ENCODE measurements at regions not wholly inside any gene's neighbourhood (a gene's known extent, or its start where the extent isn't known, plus 50 kb on each side); places are given as distances from the start of the nearest gene placed in this dataset.
A peak's percentile ranks its signal among the peaks of the same experiment; 100 is the strongest.

DNA sequence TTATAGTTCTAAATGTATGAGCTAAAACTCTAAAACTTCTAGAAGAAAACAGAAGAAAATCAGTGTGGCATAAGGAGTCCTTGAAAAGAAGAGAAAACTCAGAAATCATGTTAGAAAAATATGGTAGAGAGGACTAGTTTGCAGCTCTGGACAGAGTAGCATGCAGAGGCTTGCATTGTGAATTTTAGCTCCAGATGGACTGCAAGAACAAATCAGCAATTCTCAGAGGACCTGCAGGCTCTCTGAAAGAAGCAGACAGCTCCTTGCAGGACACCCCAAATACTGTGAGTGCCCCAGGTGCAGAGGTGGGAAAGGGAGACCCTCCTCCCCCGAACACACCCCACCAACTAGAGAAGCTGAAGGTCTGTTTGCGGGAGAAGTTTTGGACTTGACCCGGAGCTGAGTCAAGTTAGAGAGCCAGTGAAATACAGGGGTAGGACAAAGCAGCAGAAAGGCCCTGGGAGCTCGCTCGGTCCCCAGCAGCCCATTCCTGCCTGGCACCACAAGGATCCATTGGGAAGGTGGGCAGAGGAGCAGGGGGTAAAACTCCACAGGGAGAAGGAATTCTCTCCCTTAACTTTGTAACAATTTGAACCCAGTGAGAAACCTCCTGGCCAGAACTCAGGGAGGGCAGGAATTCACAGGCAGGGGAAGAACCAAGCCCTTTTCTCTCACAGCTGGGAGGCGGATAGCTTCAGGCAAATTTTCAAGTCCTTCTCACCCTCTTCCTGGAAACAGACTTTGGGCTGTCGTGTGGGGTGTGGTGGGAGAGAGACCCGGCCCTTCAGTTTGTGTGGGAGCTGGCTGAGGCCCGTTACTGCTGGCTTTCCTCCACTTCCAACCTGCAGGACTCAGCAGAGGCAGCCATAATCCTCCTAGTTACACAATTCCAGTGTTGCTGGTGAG, 216.2 kb upstream of the SLC35G4 start:
- DNase-seq, result no peak
- no peaks in the 10 kb centered on the region for H3K36me3 ChIP-seq (replicated peaks; ENCODE audit: control insufficient read depth, insufficient read depth, low read length)
- H3K4me3 ChIP-seq (ENCODE audit: insufficient read depth, low read depth, low read length), result no peak overlapping the region
- H3K27me3 ChIP-seq (ENCODE audit: control insufficient read depth, insufficient read depth, low read length), result no peaks in the 10 kb centered on the region

DNA sequence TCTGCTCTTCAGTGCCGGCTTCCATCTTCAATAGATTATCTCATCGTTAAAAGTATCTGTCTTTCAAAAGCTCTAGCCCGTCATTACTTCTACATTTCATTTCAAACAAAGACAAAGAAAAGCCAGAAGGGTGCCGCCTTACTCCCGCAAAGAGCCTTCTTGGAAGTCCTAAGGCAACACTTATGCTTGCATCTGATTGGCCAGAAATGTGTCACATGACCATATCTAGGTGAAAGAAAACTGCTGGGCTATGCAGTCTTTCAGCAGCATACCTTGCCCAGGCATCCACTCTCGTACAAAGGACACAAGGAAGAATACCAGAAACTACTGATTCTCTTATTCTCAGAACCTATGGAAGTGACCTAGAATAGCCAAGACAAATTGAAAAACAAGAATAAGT, 217.1 kb upstream of the SLC35G4 start:
- DNase-seq, result peak; percentile 61
- H3K36me3 ChIP-seq (replicated peaks; ENCODE audit: control insufficient read depth, insufficient read depth, low read length), result no peaks in the 10 kb centered on the region
- no peaks in the 10 kb centered on the region for H3K27me3 ChIP-seq (ENCODE audit: control insufficient read depth, insufficient read depth, low read length)
- no peak overlapping the region for H3K4me3 ChIP-seq (ENCODE audit: insufficient read depth, low read depth, low read length)

DNA sequence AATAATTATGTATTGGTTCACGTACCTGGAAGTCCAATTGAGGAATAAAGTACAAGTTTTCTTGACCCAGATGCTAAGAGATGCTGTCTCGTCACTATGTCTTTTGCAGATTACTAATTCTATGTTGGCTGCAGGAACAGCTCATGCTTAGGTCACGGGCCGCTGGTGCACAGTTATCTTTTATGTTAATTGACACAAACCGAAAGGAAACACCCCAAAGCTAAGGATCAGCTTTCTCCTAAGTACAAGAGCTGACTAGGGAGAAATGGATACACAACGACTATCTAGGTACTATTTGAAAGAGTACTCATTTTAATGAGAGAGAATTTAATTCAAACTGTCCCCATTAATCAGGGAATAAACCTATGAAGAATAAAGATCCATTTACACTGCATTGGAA, 217.7 kb upstream of the SLC35G4 start:
- no peak for DNase-seq
- Histone ChIP-seq H3K4me3 (ENCODE audit: insufficient read depth, low read depth, low read length) (no peak overlapping the region), H3K27me3 (ENCODE audit: control insufficient read depth, insufficient read depth, low read length) (no peaks in the 10 kb centered on the region), H3K36me3 (replicated peaks; ENCODE audit: control insufficient read depth, insufficient read depth, low read length) (no peaks in the 10 kb centered on the region)

DNA sequence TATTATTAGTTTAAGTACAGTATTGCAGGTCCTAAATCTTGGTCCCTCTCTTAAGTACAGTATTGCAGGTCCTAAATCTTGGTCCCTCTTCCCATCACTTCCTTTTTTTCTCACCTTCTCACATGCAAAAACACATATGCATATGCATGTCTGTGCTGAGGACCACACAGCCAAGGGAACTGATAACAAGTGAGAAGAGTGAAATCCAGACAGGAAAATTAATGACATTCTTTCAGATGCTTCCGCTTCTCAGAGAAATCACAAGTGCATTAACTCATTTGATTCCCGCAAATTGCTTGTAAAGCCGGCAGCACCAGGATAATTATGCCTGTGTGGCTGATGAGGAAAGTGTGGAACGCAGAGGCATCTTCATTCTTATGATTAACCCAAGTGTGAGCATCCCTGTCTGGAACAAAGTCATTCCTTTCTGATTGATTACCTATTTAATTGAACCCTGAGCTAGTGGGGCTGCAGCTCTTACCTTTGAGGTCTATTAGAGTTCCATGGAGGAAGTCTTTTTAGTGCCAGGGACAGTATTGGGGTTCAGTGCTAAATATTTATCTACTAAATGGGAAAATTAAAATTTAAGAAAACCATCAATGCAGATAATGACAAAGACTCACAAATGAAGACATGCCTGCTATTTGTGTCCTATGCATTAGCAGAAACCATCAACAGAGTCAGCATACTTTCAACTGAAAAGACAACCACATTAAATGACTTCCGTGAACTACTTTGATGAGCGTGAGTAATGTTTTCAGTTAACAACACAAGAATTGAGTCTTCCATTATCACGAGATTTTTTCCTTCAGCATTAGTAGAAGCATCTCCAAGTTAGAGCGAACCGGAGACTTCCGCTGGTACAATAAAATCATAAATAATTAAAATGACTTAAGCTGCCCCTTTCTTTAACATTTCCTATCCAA, 220.4 kb upstream of the SLC35G4 start:
- Histone ChIP-seq H3K4me3 (ENCODE audit: insufficient read depth, low read depth, low read length) (no peak overlapping the region), H3K27me3 (ENCODE audit: control insufficient read depth, insufficient read depth, low read length) (no peaks in the 10 kb centered on the region), H3K36me3 (replicated peaks; ENCODE audit: control insufficient read depth, insufficient read depth, low read length) (no peaks in the 10 kb centered on the region)
- DNase-seq, result no peak

DNA sequence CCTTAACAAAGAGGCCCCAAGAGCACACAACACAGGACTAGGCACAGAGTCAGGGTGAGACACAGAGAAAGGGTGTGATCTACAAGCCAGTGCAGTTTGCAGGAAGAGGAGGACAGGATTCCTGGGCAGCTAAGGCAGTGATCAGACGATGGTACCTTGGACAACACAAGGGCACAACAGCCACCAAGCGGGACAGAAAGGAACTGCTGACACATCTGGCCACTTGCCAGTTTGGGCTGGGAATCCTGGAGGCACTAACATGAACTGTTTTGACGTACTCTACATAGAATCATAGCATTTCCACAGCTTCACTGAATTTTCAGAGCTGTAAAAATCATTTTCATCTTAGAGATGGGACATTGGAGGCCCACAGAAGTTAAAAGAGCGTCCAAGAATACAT, 221.5 kb upstream of the SLC35G4 start:
- Histone ChIP-seq H3K36me3 (replicated peaks; ENCODE audit: control insufficient read depth, insufficient read depth, low read length) (no peaks in the 10 kb centered on the region), H3K27me3 (ENCODE audit: control insufficient read depth, insufficient read depth, low read length) (no peaks in the 10 kb centered on the region), H3K4me3 (ENCODE audit: insufficient read depth, low read depth, low read length) (no peak overlapping the region)
- DNase-seq, result peak; percentile 39

DNA sequence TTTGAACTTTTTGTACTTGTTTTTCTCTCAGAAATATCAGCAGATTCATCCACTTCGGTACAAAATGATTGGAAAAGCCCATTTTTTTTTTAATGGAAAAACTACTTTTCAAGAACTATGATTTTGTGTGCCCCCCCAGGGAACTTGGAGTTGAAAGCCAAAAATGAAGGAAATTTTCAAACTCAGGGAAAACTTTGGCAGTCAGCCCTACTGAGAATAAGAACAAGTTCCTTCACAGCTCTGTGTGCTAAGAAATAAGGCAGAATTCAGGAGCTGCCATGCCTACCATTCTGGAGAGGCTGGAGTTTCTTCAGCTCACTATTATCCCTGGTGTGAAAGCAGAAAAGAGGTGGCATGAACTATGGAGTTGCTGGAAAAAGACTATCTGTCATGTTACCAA, 226.0 kb upstream of the SLC35G4 start:
- no peak for DNase-seq
- Histone ChIP-seq H3K4me3 (ENCODE audit: insufficient read depth, low read depth, low read length) (no peak overlapping the region), H3K36me3 (replicated peaks; ENCODE audit: control insufficient read depth, insufficient read depth, low read length) (no peaks in the 10 kb centered on the region), H3K27me3 (ENCODE audit: control insufficient read depth, insufficient read depth, low read length) (no peaks in the 10 kb centered on the region)

DNA sequence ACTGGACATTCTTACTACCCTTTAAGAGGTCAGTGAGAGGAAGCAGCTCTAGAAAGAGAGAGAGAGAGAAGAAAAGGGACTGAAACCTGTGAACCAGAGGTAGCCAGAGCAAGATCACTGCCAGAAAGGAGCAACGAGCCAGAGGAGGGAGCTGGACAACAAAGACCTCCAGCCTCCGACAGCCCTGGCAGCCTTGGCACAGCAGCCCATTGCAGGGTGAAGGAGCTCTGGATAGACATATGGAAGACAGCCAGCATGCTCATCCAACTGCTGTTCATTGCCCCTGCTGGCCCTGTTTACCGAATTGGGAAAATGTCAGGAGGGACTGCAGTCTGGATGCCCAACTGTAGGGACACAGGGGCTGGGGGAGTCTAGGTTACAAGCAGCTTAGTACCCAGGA, 228.4 kb upstream of the SLC35G4 start:
- DNase-seq, result no peak
- no peaks in the 10 kb centered on the region for H3K36me3 ChIP-seq (replicated peaks; ENCODE audit: control insufficient read depth, insufficient read depth, low read length)
- no peak overlapping the region for H3K4me3 ChIP-seq (ENCODE audit: insufficient read depth, low read depth, low read length)
- no peaks in the 10 kb centered on the region for H3K27me3 ChIP-seq (ENCODE audit: control insufficient read depth, insufficient read depth, low read length)

DNA sequence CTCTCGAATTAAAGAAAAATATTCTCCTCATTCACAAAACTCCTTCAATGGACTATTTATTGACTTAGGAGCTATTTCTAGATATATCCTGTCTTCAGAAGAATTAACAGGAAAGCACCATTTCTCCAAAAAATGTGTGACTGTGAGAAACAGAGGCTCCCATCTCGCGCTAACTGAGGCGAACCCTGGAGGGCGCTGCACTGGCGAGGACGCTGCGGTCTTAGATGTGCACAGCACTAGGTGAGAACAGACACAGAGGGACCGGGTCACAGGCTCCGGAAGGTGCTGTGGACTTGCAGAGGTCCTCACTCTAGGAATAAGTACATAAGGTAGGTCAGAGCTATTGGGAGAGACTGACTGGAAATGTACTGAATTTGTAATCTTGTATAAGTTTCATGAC, 229.7 kb upstream of the SLC35G4 start:
- no peak overlapping the region for H3K4me3 ChIP-seq (ENCODE audit: insufficient read depth, low read depth, low read length)
- DNase-seq, result peak; percentile 24
- H3K27me3 ChIP-seq (ENCODE audit: control insufficient read depth, insufficient read depth, low read length), result no peaks in the 10 kb centered on the region
- no peaks in the 10 kb centered on the region for H3K36me3 ChIP-seq (replicated peaks; ENCODE audit: control insufficient read depth, insufficient read depth, low read length)

DNA sequence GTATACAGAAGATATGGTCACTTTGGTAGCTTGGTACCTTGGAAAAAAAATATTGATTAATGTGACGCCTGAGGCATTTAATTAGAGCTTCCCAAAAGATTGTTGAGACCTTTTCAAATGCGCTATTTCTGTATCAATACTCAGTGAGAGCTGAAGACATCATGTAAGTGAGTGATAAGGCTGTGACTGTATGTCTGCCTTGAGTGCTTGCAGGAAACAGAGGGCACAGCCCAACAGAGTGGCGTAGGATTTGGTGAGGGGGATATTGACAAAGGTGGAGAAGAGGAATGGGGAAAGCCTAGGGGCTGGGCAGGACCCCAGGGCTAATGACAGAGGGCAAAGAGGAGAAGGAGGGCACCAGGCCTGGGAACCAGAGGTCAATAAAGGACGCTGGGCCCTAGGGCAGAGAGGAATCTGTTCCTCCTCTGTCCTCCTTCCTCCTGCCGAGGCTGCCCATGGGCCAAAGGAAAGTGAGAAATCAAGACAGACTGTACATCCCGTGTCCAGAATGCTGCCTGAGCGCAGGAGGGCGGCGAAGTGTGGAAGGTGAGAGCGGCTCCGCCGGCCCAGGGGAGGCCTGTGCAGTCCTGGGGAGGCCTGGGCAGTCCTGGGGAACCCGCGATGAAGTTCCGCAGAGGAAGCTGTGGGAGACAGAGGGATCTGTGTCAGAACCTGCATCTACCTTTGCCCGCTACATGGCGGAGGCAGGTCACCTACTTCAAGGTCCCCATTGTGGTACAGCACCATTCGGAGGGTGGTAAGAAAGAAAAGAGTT, 228.6 kb upstream of the PIEZO2 start:
- Histone ChIP-seq H3K4me3 (ENCODE audit: insufficient read depth, low read depth, low read length) (no peak overlapping the region), H3K36me3 (replicated peaks; ENCODE audit: control insufficient read depth, insufficient read depth, low read length) (no peaks in the 10 kb centered on the region), H3K27me3 (ENCODE audit: control insufficient read depth, insufficient read depth, low read length) (no peaks in the 10 kb centered on the region)
- no peak for DNase-seq

DNA sequence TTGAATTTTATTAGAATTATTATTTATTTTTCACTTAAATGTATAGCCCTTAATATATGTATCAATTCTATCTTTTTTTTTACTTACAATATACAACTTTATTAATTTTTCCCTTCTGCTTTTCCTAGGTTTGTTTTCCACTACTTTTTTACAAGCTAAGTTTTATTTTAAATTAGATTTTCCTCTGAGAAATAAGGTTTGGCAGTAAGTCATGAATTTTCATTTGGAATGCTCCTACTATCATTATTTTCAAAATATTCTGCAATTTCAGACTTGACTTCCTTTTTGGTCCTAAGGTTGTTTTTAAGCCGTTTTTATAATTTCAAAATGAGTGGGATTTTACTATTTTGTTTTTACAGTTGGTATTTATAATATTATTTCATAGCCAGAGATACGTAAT, 222.8 kb upstream of the PIEZO2 start:
- no peaks in the 10 kb centered on the region for H3K36me3 ChIP-seq (replicated peaks; ENCODE audit: control insufficient read depth, insufficient read depth, low read length)
- H3K4me3 ChIP-seq (ENCODE audit: insufficient read depth, low read depth, low read length), result no peak overlapping the region
- no peaks in the 10 kb centered on the region for H3K27me3 ChIP-seq (ENCODE audit: control insufficient read depth, insufficient read depth, low read length)
- no peak for DNase-seq

DNA sequence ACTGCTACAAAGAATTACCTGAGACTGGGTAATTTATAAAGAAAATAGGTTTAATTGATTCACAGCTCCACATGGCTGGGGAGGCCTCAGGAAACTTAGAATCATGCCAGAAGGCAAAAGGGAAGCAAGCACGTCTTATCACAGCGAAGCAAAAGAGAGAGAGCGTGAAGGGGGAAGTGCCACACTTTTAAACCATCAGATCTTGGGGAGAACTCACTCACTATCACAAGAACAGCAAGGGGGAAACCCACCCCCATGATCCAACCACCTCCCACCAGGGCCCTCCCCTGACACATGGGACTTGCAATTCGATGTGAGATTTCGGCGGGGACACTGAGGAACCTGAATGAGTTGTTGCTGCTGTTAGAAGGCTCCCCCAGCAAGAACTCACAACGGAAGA, 220.2 kb upstream of the PIEZO2 start:
- H3K36me3 ChIP-seq (replicated peaks; ENCODE audit: control insufficient read depth, insufficient read depth, low read length), result no peaks in the 10 kb centered on the region
- no peaks in the 10 kb centered on the region for H3K27me3 ChIP-seq (ENCODE audit: control insufficient read depth, insufficient read depth, low read length)
- no peak overlapping the region for H3K4me3 ChIP-seq (ENCODE audit: insufficient read depth, low read depth, low read length)
- no peak for DNase-seq

DNA sequence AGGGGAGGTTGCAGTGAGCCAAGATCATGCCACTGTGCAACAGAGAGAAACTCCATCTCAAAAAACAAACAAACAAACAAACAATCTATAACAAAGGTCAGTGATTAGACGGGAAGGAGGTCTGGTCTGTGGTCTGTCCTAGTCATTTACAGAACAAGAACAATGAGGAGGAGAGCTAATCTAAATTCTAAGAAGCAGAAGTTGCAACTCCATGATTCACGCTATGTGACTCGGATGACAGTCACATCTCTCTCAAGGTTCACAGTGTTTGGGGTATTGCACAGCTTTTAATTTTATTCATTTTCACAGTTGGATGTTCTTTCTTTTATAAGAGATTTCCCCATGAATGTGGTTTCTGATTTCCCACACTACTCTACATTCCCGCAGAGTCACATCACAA, 218.7 kb upstream of the PIEZO2 start:
- DNase-seq, result no peak
- no peaks in the 10 kb centered on the region for H3K27me3 ChIP-seq (ENCODE audit: control insufficient read depth, insufficient read depth, low read length)
- H3K4me3 ChIP-seq (ENCODE audit: insufficient read depth, low read depth, low read length), result no peak overlapping the region
- H3K36me3 ChIP-seq (replicated peaks; ENCODE audit: control insufficient read depth, insufficient read depth, low read length), result no peaks in the 10 kb centered on the region

DNA sequence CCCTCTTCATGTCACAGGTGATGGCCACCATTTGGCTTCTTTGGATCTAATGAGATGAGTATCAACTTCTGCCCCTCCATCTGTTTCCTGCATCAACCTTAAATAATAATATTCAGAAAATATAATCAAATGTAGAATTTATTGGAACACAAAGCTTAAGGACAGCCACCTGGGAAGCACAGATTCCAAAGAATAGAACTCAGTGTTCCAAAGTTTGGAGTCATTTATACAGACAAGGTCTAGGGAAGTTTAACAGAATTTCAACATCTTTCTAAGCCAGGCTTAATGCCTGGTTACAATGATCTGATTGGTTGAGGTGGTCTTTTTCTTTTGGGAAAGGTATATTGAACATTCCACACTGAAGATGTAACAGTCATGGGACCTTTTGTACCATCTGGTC, 218.0 kb upstream of the PIEZO2 start:
- no peaks in the 10 kb centered on the region for H3K36me3 ChIP-seq (replicated peaks; ENCODE audit: control insufficient read depth, insufficient read depth, low read length)
- H3K4me3 ChIP-seq (ENCODE audit: insufficient read depth, low read depth, low read length), result no peak overlapping the region
- DNase-seq, result no peak

DNA sequence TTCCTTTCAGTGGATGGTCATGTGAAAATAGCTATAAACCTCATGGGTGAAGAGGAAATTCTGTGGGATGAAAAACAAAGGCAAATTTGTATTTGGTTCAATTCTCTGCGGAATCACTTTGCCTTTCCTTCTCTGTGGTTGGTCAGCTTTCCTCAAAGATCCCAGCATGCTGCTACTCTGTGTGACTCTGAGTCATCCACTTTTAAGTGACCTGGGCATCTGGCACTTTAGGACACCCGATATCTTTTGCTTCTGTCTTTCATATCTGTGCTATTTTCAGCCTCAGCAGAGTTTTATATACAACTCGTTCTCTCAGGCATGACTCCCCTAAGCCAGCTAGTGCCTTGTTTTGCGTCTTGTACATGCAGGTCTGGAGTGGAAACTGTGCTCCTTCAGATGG, 217.0 kb upstream of the PIEZO2 start:
- no peak for DNase-seq
- H3K36me3 ChIP-seq (replicated peaks; ENCODE audit: control insufficient read depth, insufficient read depth, low read length), result no peaks in the 10 kb centered on the region
- H3K4me3 ChIP-seq (ENCODE audit: insufficient read depth, low read depth, low read length), result no peak overlapping the region
- H3K27me3 ChIP-seq (ENCODE audit: control insufficient read depth, insufficient read depth, low read length), result no peaks in the 10 kb centered on the region

More for the DNA sequence above, 218.0 kb upstream of the PIEZO2 start:
- H3K27me3 ChIP-seq (ENCODE audit: control insufficient read depth, insufficient read depth, low read length), result no peaks in the 10 kb centered on the region

Data from H7 (cell line).